IPS DF 6.9 (cell line): ENCODE measurements at regions not wholly inside any gene's neighbourhood (a gene's known extent, or its start where the extent isn't known, plus 50 kb on each side); places are given as distances from the start of the nearest gene placed in this dataset.
"Not testable (repeated sequence)": the region's sequence is repeated elsewhere in the genome, so short reads cannot be mapped to it uniquely, and the experiment has no call there.

Experiments used
- DNase-seq: peaks from one replicate; pipeline ENCODE4 v3.0.0-alpha.2; 2013; ENCODE audit warnings: low read depth, low spot score
- H3K27ac ChIP-seq: one replicate; pipeline ENCODE4 v1.5.1; 2013; ENCODE audit warnings: low read length, control low read depth
- H3K27me3 ChIP-seq: 2 replicates; pipeline ENCODE4 v1.6.1; 2013; ENCODE audit warnings: mild to moderate bottlenecking, low read length; ENCODE audit not compliant: control insufficient read depth, insufficient read depth
- H3K36me3 ChIP-seq: 2 replicates; pipeline ENCODE4 v1.6.1; 2013; ENCODE audit warnings: low read length; ENCODE audit not compliant: control insufficient read depth, insufficient read depth
- H3K4me1 ChIP-seq: 2 replicates; pipeline ENCODE4 v1.6.1; 2013; ENCODE audit warnings: low read length; ENCODE audit not compliant: control insufficient read depth, insufficient read depth
- H3K4me3 ChIP-seq: 2 replicates; pipeline ENCODE4 v1.5.1; 2013; ENCODE audit warnings: mild to moderate bottlenecking, low read length
- H3K9me3 ChIP-seq: 2 replicates; pipeline ENCODE4 v1.6.1; 2013; ENCODE audit warnings: low read length, inconsistent platforms; ENCODE audit not compliant: control insufficient read depth, insufficient read depth
- WGBS: extraction: QIAGEN DNeasy Blood & Tissue Kit; methylation state at CpG from one replicate; pipeline ENCODE4 v1.1.7; 2013; ENCODE audit warnings: mixed read lengths, missing lambda C conversion rate; ENCODE audit not compliant: insufficient read length, insufficient coverage; 5-methylcytosine and 5-hydroxymethylcytosine counted together

DNA sequence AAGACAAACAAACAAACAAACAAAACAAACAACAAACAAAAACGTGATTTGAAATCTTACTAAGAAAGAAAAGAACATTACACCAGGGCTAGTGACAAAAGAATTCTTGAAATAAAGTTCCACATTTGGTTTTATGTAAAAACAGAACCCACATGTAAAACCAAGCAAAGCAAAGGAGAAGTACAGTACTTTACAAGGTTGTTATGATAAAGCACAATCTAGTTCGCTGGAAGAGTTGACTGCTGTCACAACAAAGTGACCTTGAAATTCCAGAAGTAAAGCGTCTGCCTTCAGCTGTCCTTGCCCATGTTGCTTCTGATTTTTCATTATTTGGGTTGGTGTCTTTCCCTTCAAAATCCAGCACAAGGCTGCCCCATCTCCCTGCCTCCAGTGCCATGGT is 94.8 kb upstream of the CYRIA start:
- H3K27me3 ChIP-seq: no peaks in the 10 kb centered on the region
- no peaks in the 10 kb centered on the region for H3K9me3 ChIP-seq
- H3K4me1 ChIP-seq: no peaks in the 10 kb centered on the region
- WGBS: no CpG with 5 or more reads among the region's 3 CpGs
- no peak for DNase-seq
- H3K27ac ChIP-seq: no peak overlapping the region
- no peaks in the 10 kb centered on the region for H3K36me3 ChIP-seq
- H3K4me3 ChIP-seq: no peak overlapping the region

DNA sequence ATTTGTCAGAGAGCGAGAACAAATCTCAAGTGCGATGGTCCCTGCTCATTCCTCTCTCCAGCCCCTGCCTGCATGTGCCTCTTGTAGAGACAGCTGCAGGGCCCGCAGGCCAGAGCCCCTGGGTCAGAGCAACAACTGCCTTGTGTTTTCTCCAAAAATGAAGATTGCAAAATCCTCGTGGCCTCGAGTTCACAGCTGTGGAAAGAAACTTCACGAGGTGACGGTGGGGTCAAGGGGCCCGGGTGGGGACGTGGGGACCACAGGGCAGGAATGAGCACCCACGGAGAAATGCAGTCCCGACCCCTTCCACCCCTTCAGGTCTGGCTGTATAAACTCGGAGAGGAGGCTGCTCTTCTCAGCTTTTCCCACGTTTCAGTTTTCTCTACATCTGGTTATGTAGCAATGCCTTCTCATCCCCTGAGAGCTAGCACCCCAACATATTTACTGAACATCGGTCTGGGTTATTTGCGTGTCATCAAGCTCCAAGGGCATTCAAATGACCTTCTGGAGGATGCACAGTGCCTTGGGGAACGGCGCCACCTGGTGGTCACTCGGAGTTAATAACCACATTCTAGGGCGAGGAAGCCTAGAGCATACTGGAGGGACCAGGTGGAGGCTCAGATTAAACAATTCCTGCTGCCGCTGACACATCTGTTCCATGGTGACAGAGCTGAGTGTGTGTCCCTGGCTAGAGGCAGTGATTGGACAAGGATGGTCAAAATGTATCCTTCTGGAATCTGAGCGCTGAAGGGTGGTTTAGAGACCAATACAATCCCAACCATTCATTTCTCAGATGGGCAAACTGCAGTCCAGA is 91.4 kb upstream of the CYRIA start:
- Histone ChIP-seq H3K27ac (no peak overlapping the region), H3K4me3 (no peak overlapping the region), H3K27me3 (no peaks in the 10 kb centered on the region), H3K4me1 (no peaks in the 10 kb centered on the region), H3K36me3 (no peaks in the 10 kb centered on the region), H3K9me3 (no peaks in the 10 kb centered on the region)
- DNase-seq: peak; percentile 52
- WGBS: no CpG with 5 or more reads among the region's 21 CpGs

DNA sequence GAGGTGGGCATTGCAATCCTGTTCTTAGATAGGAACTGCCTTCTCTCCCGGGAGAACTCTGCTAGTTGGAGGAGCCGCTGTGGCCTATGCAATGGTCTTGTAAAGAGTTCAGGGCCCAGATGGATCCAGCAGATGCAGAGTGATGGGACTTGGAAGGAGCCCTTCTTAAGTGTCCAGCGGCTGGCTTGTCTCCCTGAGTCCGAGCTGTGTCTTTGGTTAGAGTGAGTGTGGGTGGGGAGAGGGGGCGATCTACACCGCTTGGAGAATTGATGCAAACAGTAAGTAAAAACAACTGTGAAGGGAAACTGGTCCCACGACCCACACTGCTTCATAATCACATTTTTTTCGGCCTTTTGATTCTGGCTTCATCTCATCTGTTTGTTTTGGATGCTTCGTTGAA is 89.8 kb upstream of the CYRIA start:
- Histone ChIP-seq H3K27me3 (no peaks in the 10 kb centered on the region), H3K4me1 (no peaks in the 10 kb centered on the region), H3K36me3 (no peaks in the 10 kb centered on the region), H3K9me3 (no peaks in the 10 kb centered on the region), H3K27ac (no peak overlapping the region), H3K4me3 (no peak overlapping the region)
- WGBS: no CpG with 5 or more reads among the region's 9 CpGs
- DNase-seq: no peak

DNA sequence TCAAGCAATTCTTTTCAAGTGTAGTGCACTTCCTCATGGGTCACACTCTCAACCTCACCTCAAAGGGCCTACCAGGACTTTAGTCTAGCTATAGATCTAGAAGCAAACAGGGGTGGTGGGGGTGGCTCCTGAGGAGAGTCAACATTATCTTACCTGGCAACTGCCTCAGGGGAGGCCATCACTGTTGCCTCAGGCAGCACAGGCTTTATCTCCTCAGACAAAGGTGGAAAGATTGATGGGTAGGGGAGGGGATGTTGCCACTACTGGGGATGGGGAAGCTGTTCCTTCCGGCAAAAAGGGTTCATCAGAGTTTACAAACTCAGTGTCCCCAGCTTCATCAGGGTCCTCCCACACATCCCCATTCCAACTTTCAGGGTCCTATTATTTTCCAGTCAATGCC is 87.4 kb upstream of the CYRIA start:
- H3K4me1 ChIP-seq, H3K27me3 ChIP-seq, DNase-seq, H3K9me3 ChIP-seq, H3K27ac ChIP-seq, H3K4me3 ChIP-seq, H3K36me3 ChIP-seq: not testable (repeated sequence)
- no CpG with 5 or more reads among the region's 1 CpG for WGBS

DNA sequence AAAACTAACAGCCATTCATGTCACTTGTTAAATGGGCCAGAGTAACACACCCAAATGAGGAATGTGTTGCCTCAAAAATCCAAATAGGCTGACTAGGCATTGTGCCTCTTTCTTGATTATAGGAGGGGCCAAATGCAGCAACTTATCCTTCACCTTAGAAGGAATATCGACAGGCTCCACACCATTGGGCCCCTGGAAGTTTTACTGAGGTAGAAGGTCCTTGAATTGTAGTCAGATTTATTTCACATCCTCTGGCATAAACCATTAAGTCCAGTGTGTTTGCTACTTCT is 85.2 kb upstream of the CYRIA start:
- no CpG with 5 or more reads among the region's 1 CpG for WGBS
- DNase-seq, H3K4me3 ChIP-seq, H3K27me3 ChIP-seq, H3K9me3 ChIP-seq, H3K36me3 ChIP-seq, H3K27ac ChIP-seq, H3K4me1 ChIP-seq: not testable (repeated sequence)

DNA sequence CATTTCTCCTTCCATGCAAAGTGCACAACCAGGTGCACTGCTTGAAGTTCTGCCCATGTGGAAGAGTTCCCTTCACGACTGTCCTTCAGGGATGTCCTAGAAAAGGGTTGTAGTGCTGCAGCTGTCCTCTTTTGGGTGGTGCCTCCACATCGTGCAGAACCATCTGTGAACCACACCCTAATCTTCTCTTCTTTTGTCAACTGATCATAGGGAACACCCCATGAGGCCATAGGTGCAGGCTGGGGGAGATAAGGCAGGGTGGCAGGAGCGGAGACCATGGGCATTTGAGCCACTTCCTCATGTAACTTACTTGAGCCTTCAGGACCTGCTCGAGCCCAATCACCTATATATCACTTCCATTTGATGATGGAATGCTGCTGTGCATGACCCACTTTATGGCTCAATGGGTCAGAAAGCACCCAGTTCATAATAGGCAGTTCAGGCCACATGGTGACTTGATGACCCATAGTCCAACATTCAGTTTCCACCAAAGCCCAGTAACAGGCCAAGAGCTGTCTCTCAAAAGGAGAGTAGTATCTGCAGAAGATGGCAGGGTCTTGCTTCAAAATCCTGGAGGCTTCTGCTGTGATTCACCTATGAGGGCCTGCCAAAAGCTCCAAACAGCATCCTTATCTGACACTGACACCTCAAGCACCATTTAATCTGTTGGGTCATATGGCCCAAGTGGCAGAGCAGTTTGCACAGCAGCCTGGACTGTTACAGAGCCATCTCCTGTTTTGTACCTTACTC is 84.7 kb upstream of the CYRIA start:
- no peaks in the 10 kb centered on the region for H3K4me1 ChIP-seq
- H3K36me3 ChIP-seq: no peaks in the 10 kb centered on the region
- H3K9me3 ChIP-seq: no peaks in the 10 kb centered on the region
- H3K4me3 ChIP-seq: no peak overlapping the region
- H3K27me3 ChIP-seq: no peaks in the 10 kb centered on the region
- DNase-seq: no peak
- WGBS: no CpG with 5 or more reads among the region's 4 CpGs
- H3K27ac ChIP-seq: no peak overlapping the region

DNA sequence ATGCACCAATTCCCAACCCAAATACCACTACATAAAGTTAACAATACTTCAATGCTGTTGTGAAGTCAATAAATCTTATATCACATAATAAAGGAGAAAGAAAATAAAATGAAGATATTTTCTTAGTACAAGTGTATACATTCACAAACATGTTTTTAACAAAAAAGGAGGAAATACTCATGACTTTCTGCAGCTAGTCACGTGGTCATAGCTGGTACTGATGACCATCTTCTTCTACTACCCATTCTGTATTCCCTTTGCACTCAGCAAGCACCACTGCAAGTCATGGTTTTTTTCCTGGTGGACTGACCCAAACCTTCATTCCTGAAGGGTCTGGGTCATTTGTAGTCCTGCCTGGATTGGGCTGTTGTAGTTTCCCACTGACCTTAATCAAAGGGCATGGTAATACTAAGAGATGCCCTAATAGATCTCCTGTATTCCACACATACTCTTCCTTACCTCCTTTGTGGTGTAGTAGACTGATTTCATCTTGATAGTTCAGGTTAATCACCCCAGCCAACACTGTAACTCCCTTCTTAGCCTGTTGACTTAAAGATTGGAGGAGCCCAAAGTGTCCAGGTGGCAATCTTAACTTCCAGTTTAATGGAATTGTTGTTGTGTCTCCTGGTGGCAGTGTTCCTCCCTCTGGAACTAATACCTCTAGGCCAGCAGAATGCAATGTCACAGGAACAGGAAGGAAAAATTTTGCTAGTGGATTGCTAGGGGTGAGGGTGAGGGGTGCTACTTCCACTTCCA is 83.1 kb upstream of the CYRIA start:
- H3K27ac ChIP-seq, H3K4me1 ChIP-seq, H3K9me3 ChIP-seq, H3K27me3 ChIP-seq, H3K4me3 ChIP-seq, DNase-seq, H3K36me3 ChIP-seq: not testable (repeated sequence)
- no CpG with 5 or more reads among the region's 1 CpG for WGBS

DNA sequence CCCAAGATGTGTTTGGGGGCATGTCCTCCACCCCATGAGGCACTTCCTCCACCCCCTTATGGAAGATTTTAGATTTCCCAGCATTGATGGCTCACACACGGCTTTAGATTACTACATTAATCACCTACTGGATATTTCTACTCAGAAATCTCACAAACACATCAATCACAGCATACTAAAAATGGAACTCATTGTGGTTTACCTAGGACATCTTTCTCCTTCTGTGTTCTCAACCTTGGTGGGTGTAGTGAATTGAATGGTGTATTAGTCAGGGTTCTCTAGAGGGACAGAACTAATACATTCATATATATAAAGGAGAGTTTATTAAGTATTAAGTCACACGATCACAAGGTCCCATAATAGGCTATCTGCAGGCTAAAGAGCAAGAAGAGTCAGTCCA is 82.1 kb upstream of the CYRIA start:
- H3K27ac ChIP-seq: no peak overlapping the region
- H3K27me3 ChIP-seq: no peaks in the 10 kb centered on the region
- H3K36me3 ChIP-seq: no peaks in the 10 kb centered on the region
- WGBS: no CpG with 5 or more reads among the region's 2 CpGs
- DNase-seq: no peak
- no peaks in the 10 kb centered on the region for H3K4me1 ChIP-seq
- no peaks in the 10 kb centered on the region for H3K9me3 ChIP-seq
- no peak overlapping the region for H3K4me3 ChIP-seq

DNA sequence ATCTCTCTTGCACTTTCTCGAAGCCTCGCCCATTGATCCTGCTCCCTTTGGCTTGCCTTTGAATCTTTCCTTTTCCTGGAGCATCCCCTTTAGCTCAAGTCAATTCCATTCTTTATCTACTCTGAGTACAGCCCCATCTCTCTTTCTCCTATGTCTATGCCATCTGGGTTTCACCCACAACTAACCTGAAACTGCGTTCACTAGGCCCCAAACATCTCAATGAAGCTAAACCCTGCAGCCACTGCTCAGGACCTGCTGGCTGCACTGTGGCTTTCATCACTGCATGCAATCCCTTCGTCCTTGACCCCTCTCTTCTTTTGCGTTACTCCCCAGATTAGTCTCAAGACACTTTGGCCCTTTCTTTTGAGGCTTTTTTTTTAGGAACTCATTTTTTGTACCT is 81.6 kb upstream of the CYRIA start:
- Histone ChIP-seq H3K36me3 (no peaks in the 10 kb centered on the region), H3K4me1 (no peaks in the 10 kb centered on the region), H3K9me3 (no peaks in the 10 kb centered on the region), H3K27me3 (no peaks in the 10 kb centered on the region), H3K4me3 (no peak overlapping the region), H3K27ac (no peak overlapping the region)
- WGBS: no CpG with 5 or more reads among the region's 5 CpGs
- no peak for DNase-seq

DNA sequence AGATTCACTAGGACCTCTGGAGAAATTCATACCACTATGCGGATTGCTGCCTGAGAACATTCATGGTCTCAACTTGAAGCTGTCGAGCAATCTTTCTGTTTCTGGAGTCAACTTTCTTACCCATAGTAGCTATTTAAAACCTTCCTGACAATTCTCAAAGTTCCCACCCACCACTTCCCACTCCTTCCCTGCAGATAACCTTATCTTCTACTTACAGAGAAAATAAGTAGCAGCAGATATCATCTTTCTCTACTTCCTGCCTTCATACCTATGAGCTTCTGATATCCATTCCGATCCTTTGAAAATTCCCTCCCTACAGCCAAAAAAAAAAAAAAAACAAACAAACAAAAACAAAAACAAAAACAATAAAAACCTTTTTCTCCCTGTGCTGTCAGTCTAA is 81.2 kb upstream of the CYRIA start:
- no CpG with 5 or more reads among the region's 3 CpGs for WGBS
- no peaks in the 10 kb centered on the region for H3K4me1 ChIP-seq
- no peak overlapping the region for H3K4me3 ChIP-seq
- H3K27me3 ChIP-seq: no peaks in the 10 kb centered on the region
- H3K36me3 ChIP-seq: no peaks in the 10 kb centered on the region
- H3K9me3 ChIP-seq: no peaks in the 10 kb centered on the region
- no peak for DNase-seq
- H3K27ac ChIP-seq: no peak overlapping the region
